ENCODE measurements at regions not wholly inside any gene's neighbourhood (a gene's known extent, or its start where the extent isn't known, plus 50 kb on each side); places are given as distances from the start of the nearest gene placed in this dataset.

DNA sequence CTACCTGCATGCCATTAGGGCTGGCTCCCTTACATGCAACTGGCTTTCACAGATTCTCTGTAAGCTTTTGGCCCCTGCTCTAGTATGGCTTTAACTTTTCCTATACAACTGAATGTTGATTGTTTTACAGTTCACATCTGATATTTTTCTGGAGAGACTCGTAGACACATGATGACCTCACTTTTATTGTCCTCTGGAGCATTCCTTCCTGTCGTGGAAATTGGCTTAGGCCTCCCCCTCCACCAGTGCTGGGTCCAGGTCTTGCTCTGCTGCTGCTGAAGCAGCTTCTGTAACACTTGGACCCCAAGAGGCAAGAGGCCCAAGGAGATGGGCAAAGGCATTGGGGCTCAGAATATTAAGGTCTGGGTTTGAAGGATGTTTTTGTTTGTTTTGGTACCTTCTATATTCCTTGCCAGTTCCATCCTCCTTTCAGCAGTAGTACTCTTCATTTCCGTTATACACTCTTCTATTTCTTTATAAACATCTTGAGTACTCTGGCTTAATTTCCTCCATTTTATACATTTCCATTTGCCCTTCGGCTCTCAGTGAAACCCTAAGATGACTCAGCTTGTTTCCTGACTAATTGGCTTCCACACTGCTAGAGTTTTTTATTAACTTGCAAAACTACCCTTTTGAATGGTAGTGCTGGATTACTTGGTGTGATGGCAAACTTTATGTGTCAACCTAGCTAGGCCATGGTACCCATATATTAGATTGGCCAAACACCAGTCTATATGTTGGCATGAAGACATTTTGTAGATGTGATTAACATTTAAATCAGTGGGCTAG is 219.8 kb downstream of the CDCA7 start:
- BruUV-seq (replicated peaks): no TSS peak
- CTCF ChIA-PET: no interaction called here
- H3K4me1 ChIP-seq (ENCODE audit: insufficient read depth, low read length, poor library complexity, severe bottlenecking): no peaks in the 10 kb centered on the region
- TF ChIP-seq CTCF (conservative IDR thresholded peaks at IDR 0.05; ENCODE audit: low read depth, low read length) (no peak), EZH2 (IDR thresholded peaks at IDR 0.05; ENCODE audit: borderline replicate concordance, low read depth, low read length, poor library complexity, severe bottlenecking) (no peak)
- peaks cover 3% of the 10 kb centered on the region for H3K27me3 ChIP-seq (replicated peaks; ENCODE audit: insufficient read depth, low read depth, low read length, poor library complexity)
- intact Hi-C loops (cut with micrococcal nuclease; ENCODE audit: unreplicated experiment): loop anchor here (5.0 to 10.0 kb wide), 2 partner anchors 170 to 768 kb away; no protein-coding TSS in a partner anchor
- H3K27ac ChIP-seq (ENCODE audit: low read depth, low read length, poor library complexity, severe bottlenecking): no peak overlapping the region
- no peaks in the 10 kb centered on the region for H3K9me3 ChIP-seq (ENCODE audit: low read depth, low read length, poor library complexity, severe bottlenecking)
- DNase-seq (ENCODE audit: low spot score): no peak
- POLR2A ChIA-PET (ENCODE audit: low non-redundant PET): no interaction called here
- H3K36me3 ChIP-seq (ENCODE audit: insufficient read depth, low read length, poor library complexity, severe bottlenecking): no peaks in the 10 kb centered on the region
- H3K4me3 ChIP-seq (ENCODE audit: low read depth, low read length, poor library complexity, severe bottlenecking): no peak overlapping the region

- Histone ChIP-seq H3K36me3 (ENCODE audit: insufficient read depth, low read length, poor library complexity, severe bottlenecking) (no peaks in the 10 kb centered on the region), H3K27ac (ENCODE audit: low read depth, low read length, poor library complexity, severe bottlenecking) (no peak overlapping the region), H3K4me1 (ENCODE audit: insufficient read depth, low read length, poor library complexity, severe bottlenecking) (no peaks in the 10 kb centered on the region), H3K9me3 (ENCODE audit: low read depth, low read length, poor library complexity, severe bottlenecking) (no peaks in the 10 kb centered on the region), H3K27me3 (replicated peaks; ENCODE audit: insufficient read depth, low read depth, low read length, poor library complexity) (peaks cover 17% of the 10 kb centered on the region), H3K4me3 (ENCODE audit: low read depth, low read length, poor library complexity, severe bottlenecking) (no peak overlapping the region)
- no peak for DNase-seq (ENCODE audit: low spot score)
- TF ChIP-seq CTCF (conservative IDR thresholded peaks at IDR 0.05; ENCODE audit: low read depth, low read length) (no peak), EZH2 (IDR thresholded peaks at IDR 0.05; ENCODE audit: borderline replicate concordance, low read depth, low read length, poor library complexity, severe bottlenecking) (no peak)
- POLR2A ChIA-PET (ENCODE audit: low non-redundant PET): interaction anchor here (0.6 kb wide), 1 partner anchor 26 kb away, joined by 4 read pairs; no protein-coding TSS in a partner anchor
- intact Hi-C loops (cut with micrococcal nuclease; ENCODE audit: unreplicated experiment): loop anchor here (10.0 kb wide), 1 partner anchor 174 kb away; no protein-coding TSS in a partner anchor
- BruUV-seq (replicated peaks): no TSS peak
- CTCF ChIA-PET: no interaction called here
Observed at GRCh38 chr2:173578404-173579107, 223.9 kb downstream of the CDCA7 start.

DNA sequence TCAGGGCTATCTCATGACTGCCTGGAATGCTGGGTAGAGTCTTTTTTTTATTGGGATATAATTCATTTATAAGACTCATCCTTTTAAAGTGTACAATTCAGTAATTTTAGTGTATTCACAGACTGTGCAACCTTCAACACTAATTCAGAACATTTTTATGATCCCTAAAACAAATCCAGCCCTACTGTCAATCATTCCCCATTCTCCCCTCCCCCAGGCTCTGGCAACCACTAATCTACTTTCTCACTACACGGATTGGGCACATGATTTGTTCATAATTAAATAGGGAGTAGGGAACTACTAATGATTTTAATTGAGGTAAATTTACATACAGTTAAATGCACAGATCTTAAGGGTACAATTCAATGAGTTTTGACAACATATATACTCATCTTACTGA is 225.7 kb downstream of the CDCA7 start:
- BruUV-seq (replicated peaks): no TSS peak
- Histone ChIP-seq H3K9me3 (ENCODE audit: low read depth, low read length, poor library complexity, severe bottlenecking) (no peaks in the 10 kb centered on the region), H3K4me1 (ENCODE audit: insufficient read depth, low read length, poor library complexity, severe bottlenecking) (no peaks in the 10 kb centered on the region), H3K27me3 (replicated peaks; ENCODE audit: insufficient read depth, low read depth, low read length, poor library complexity) (peaks cover 17% of the 10 kb centered on the region), H3K4me3 (ENCODE audit: low read depth, low read length, poor library complexity, severe bottlenecking) (no peak overlapping the region), H3K27ac (ENCODE audit: low read depth, low read length, poor library complexity, severe bottlenecking) (no peak overlapping the region), H3K36me3 (ENCODE audit: insufficient read depth, low read length, poor library complexity, severe bottlenecking) (no peaks in the 10 kb centered on the region)
- POLR2A ChIA-PET (ENCODE audit: low non-redundant PET): no interaction called here
- CTCF ChIA-PET: no interaction called here
- intact Hi-C loops (cut with micrococcal nuclease; ENCODE audit: unreplicated experiment): no loop called here
- no peak for DNase-seq (ENCODE audit: low spot score)
- TF ChIP-seq EZH2 (IDR thresholded peaks at IDR 0.05; ENCODE audit: borderline replicate concordance, low read depth, low read length, poor library complexity, severe bottlenecking): no peak

Data from A673 (cell line).